ENCODE measurements at regions not wholly inside any gene's neighbourhood (a gene's known extent, or its start where the extent isn't known, plus 50 kb on each side); places are given as distances from the start of the nearest gene placed in this dataset.

DNA sequence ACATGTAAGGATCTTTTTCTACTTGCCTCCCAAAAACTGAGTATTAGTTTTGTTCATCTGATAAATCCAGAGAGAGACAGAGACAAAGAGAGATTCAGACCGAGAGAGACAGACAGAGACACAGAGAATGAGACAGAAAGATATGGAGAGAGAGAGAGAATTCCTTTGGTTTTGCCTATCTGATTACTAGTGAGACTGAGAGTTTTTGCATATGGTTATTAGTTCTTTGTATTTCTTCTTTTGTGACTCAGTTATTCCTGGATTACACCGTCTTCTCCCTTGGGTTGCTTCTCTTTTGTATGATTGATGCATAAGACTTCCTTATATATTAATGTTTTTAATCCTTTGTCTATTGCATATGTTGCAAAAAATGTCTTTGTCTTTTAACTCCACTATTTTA, 91.2 kb upstream of the SPATA31C2 start:
- no peaks in the 10 kb centered on the region for H3K9me3 ChIP-seq (ENCODE audit: control insufficient read depth, insufficient read depth, low read depth, low read length)
- TF ChIP-seq ZNF473 (tag by site-specific recombination; IDR thresholded peaks at IDR 0.05) (no peak), ZNF148 (tag by site-specific recombination; IDR thresholded peaks at IDR 0.05; ENCODE audit: borderline replicate concordance) (no peak), ZSCAN18 (tag by site-specific recombination; IDR thresholded peaks at IDR 0.05) (no peak), ZNF2 (tag by site-specific recombination; IDR thresholded peaks at IDR 0.05) (no peak)
- H3K36me3 ChIP-seq (ENCODE audit: control insufficient read depth in 2 of 2, insufficient read depth in 1 of 2, low read length in 2 of 2), result no peaks in the 10 kb centered on the region
- H3K4me1 ChIP-seq (ENCODE audit: control insufficient read depth, insufficient read depth, low read length), result no peaks in the 10 kb centered on the region
- no peak overlapping the region for H3K27ac ChIP-seq (ENCODE audit: extremely low read depth, low read depth, low read length)
- ChIA-PET CTCF (no interaction called here), POLR2A (no interaction called here)
- H3K4me3 ChIP-seq (ENCODE audit: low read depth, low read length), result no peak overlapping the region

DNA sequence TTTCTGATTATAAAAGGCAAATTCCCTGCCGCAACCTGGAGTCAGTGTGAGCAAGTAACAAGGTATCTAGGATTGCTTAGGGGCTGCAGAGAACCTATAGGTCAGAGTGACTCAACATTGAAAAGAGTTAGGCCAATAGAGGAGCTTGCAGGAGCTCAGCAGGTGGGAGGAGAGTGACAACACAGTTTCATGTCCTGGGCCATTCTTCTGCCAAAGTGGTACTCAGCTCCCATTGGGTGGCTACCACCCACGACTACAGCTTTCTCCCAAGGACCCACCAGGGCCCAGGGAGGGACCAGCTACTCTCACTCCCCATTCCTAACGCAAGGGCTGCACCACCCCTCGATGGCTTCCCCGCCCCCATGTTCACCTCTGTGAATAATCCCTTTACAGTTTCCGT, 86.7 kb upstream of the SPATA31C2 start:
- TF ChIP-seq BCL11A (tag by site-specific recombination; IDR thresholded peaks at IDR 0.05; ENCODE audit: low read depth) (no peak), ZSCAN18 (tag by site-specific recombination; IDR thresholded peaks at IDR 0.05) (no peak), SALL2 (tag by site-specific recombination; IDR thresholded peaks at IDR 0.05; ENCODE audit: borderline replicate concordance) (no peak), KLF16 (tag by site-specific recombination; IDR thresholded peaks at IDR 0.05) (no peak), IKZF3 (tag by site-specific recombination; IDR thresholded peaks at IDR 0.05) (no peak), ZNF19 (tag by site-specific recombination; IDR thresholded peaks at IDR 0.05; ENCODE audit: low read depth) (no peak), ZIC2 (tag by site-specific recombination; IDR thresholded peaks at IDR 0.05) (no peak), ZNF76 (tag by site-specific recombination; IDR thresholded peaks at IDR 0.05; ENCODE audit: borderline replicate concordance, low read depth) (no peak), ZNF26 (tag by site-specific recombination; IDR thresholded peaks at IDR 0.05) (no peak), ZNF202 (tag by site-specific recombination; IDR thresholded peaks at IDR 0.05; ENCODE audit: borderline replicate concordance) (no peak), ZNF768 (tag by site-specific recombination; IDR thresholded peaks at IDR 0.05) (no peak), ZNF521 (tag by site-specific recombination; IDR thresholded peaks at IDR 0.05) (no peak), ZBTB17 (tag by site-specific recombination; IDR thresholded peaks at IDR 0.05) (no peak), ZEB2 (tag by site-specific recombination; IDR thresholded peaks at IDR 0.05) (no peak), ZNF169 (tag by site-specific recombination; IDR thresholded peaks at IDR 0.05) (no peak), ZNF174 (tag by site-specific recombination; IDR thresholded peaks at IDR 0.05) (no peak), ZNF510 (tag by site-specific recombination; IDR thresholded peaks at IDR 0.05; ENCODE audit: insufficient replicate concordance) (no peak), ZNF433 (tag by site-specific recombination; IDR thresholded peaks at IDR 0.05; ENCODE audit: low read depth) (no peak)
- TF ChIP-seq, protein P1, sequence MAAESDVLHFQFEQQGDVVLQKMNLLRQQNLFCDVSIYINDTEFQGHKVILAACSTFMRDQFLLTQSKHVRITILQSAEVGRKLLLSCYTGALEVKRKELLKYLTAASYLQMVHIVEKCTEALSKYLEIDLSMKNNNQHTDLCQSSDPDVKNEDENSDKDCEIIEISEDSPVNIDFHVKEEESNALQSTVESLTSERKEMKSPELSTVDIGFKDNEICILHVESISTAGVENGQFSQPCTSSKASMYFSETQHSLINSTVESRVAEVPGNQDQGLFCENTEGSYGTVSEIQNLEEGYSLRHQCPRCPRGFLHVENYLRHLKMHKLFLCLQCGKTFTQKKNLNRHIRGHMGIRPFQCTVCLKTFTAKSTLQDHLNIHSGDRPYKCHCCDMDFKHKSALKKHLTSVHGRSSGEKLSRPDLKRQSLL (tag by site-specific recombination; IDR thresholded peaks at IDR 0.05), result no peak
- ChIA-PET CTCF (interaction anchor here (0.7 kb wide), 1 partner anchor 61 kb away, joined by 3 read pairs; no protein-coding TSS in a partner anchor), POLR2A (no interaction called here)

More for the DNA sequence above, 86.7 kb upstream of the SPATA31C2 start:
- no peak overlapping the region for H3K27ac ChIP-seq (ENCODE audit: extremely low read depth, low read depth, low read length)
- no peaks in the 10 kb centered on the region for H3K4me1 ChIP-seq (ENCODE audit: control insufficient read depth, insufficient read depth, low read length)
- no peaks in the 10 kb centered on the region for H3K9me3 ChIP-seq (ENCODE audit: control insufficient read depth, insufficient read depth, low read depth, low read length)
- H3K36me3 ChIP-seq (ENCODE audit: control insufficient read depth in 2 of 2, insufficient read depth in 1 of 2, low read length in 2 of 2), result no peaks in the 10 kb centered on the region
- no peak overlapping the region for H3K4me3 ChIP-seq (ENCODE audit: low read depth, low read length)

Measured in HEK293 (cell line).